ENCODE measurements at regions not wholly inside any gene's neighbourhood (a gene's known extent, or its start where the extent isn't known, plus 50 kb on each side); places are given as distances from the start of the nearest gene placed in this dataset.

DNA sequence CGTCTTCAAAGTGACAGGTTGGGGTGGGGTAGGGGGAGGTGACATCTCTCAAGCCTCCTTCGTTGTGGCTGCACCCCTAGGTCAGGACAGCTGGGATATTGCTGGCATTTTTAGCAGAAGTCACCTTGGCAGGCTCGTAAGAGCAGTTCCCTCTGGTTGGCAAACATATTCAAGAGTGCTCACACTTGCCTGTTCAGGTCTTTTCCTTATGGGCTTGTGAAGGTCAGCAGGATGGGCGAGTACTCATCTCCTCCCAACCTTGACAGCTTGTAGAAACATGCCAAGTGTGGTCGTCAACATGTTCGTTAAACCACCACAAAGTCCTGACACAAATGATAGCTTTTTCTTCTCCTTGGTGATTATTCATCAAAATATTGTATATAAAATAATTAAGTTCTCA lies 113.6 kb downstream of the HDGFL1 start:
- Histone ChIP-seq H3K27ac (ENCODE audit: low read length) (no peak overlapping the region), H4K20me1 (ENCODE audit: insufficient read depth) (no peaks in the 10 kb centered on the region), H3K4me2 (ENCODE audit: low read length) (no peak overlapping the region), H3K4me3 (ENCODE audit: low read length) (no peak overlapping the region), H2AFZ (ENCODE audit: low read depth, low read length) (no peak overlapping the region), H3K27me3 (ENCODE audit: insufficient read depth, low read depth, low read length) (no peaks in the 10 kb centered on the region), H3K79me2 (replicated peaks; ENCODE audit: insufficient read depth, low read length) (no peaks in the 10 kb centered on the region), H3K9me3 (ENCODE audit: low read length) (no peaks in the 10 kb centered on the region), H3K36me3 (ENCODE audit: insufficient read depth, low read length) (no peaks in the 10 kb centered on the region), H3F3A (ENCODE audit: insufficient read depth, low read length, poor library complexity, severe bottlenecking) (no peaks in the 10 kb centered on the region), H3K9me2 (ENCODE audit: insufficient read depth, low read length) (no peaks in the 10 kb centered on the region), H3K9ac (ENCODE audit: low read length) (no peak overlapping the region)
- TF ChIP-seq, protein P1, sequence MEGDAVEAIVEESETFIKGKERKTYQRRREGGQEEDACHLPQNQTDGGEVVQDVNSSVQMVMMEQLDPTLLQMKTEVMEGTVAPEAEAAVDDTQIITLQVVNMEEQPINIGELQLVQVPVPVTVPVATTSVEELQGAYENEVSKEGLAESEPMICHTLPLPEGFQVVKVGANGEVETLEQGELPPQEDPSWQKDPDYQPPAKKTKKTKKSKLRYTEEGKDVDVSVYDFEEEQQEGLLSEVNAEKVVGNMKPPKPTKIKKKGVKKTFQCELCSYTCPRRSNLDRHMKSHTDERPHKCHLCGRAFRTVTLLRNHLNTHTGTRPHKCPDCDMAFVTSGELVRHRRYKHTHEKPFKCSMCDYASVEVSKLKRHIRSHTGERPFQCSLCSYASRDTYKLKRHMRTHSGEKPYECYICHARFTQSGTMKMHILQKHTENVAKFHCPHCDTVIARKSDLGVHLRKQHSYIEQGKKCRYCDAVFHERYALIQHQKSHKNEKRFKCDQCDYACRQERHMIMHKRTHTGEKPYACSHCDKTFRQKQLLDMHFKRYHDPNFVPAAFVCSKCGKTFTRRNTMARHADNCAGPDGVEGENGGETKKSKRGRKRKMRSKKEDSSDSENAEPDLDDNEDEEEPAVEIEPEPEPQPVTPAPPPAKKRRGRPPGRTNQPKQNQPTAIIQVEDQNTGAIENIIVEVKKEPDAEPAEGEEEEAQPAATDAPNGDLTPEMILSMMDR (IDR thresholded peaks at IDR 0.05; ENCODE audit: poor library complexity, severe bottlenecking) = no peak
- TF ChIP-seq MXI1 (conservative IDR thresholded peaks at IDR 0.05; ENCODE audit: poor library complexity, severe bottlenecking) (no peak), EP300 (conservative IDR thresholded peaks at IDR 0.05; ENCODE audit: poor library complexity, severe bottlenecking) (no peak), TAF1 (IDR thresholded peaks at IDR 0.05; ENCODE audit: low read depth) (no peak), POLR2AphosphoS5 (IDR thresholded peaks at IDR 0.05) (no peak), EZH2 (IDR thresholded peaks at IDR 0.05; ENCODE audit: borderline replicate concordance, insufficient read depth, low read length, poor library complexity, severe bottlenecking) (no peak), RAD21 (conservative IDR thresholded peaks at IDR 0.05) (no peak), SMC3 (conservative IDR thresholded peaks at IDR 0.05; ENCODE audit: poor library complexity) (no peak)
- TF ChIP-seq, protein P2, sequence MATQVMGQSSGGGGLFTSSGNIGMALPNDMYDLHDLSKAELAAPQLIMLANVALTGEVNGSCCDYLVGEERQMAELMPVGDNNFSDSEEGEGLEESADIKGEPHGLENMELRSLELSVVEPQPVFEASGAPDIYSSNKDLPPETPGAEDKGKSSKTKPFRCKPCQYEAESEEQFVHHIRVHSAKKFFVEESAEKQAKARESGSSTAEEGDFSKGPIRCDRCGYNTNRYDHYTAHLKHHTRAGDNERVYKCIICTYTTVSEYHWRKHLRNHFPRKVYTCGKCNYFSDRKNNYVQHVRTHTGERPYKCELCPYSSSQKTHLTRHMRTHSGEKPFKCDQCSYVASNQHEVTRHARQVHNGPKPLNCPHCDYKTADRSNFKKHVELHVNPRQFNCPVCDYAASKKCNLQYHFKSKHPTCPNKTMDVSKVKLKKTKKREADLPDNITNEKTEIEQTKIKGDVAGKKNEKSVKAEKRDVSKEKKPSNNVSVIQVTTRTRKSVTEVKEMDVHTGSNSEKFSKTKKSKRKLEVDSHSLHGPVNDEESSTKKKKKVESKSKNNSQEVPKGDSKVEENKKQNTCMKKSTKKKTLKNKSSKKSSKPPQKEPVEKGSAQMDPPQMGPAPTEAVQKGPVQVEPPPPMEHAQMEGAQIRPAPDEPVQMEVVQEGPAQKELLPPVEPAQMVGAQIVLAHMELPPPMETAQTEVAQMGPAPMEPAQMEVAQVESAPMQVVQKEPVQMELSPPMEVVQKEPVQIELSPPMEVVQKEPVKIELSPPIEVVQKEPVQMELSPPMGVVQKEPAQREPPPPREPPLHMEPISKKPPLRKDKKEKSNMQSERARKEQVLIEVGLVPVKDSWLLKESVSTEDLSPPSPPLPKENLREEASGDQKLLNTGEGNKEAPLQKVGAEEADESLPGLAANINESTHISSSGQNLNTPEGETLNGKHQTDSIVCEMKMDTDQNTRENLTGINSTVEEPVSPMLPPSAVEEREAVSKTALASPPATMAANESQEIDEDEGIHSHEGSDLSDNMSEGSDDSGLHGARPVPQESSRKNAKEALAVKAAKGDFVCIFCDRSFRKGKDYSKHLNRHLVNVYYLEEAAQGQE (IDR thresholded peaks at IDR 0.05; ENCODE audit: borderline replicate concordance) = no peak

DNA sequence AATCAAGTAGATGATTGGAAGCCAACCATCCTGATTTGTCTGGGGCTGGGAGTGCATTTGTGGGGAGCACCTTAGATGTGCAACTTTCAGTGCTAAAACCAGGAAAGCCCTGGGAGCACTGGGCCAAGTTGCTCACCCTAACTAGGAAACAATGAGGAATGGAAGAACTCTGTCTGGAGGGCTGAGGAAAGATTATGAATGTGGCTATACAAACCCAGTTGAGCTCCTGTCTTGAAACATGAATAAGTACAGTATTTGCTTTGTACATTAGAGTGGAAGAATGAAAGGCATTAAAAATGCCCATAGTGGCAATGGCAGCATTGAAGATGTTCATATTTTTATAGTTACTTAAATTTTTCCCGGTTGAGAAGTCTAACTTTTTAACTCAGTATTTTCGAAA lies 121.1 kb downstream of the HDGFL1 start:
- Histone ChIP-seq H3K27ac (ENCODE audit: low read length) (no peak overlapping the region), H3K9ac (ENCODE audit: low read length) (no peak overlapping the region), H3F3A (ENCODE audit: insufficient read depth, low read length, poor library complexity, severe bottlenecking) (no peaks in the 10 kb centered on the region), H3K9me3 (ENCODE audit: low read length) (no peaks in the 10 kb centered on the region), H3K9me2 (ENCODE audit: insufficient read depth, low read length) (no peaks in the 10 kb centered on the region), H3K79me2 (replicated peaks; ENCODE audit: insufficient read depth, low read length) (no peaks in the 10 kb centered on the region), H3K4me3 (ENCODE audit: low read length) (no peak overlapping the region), H3K27me3 (ENCODE audit: insufficient read depth, low read depth, low read length) (no peaks in the 10 kb centered on the region), H2AFZ (ENCODE audit: low read depth, low read length) (no peak overlapping the region), H4K20me1 (ENCODE audit: insufficient read depth) (no peaks in the 10 kb centered on the region), H3K36me3 (ENCODE audit: insufficient read depth, low read length) (no peaks in the 10 kb centered on the region), H3K4me2 (ENCODE audit: low read length) (no peak overlapping the region)
- TF ChIP-seq POLR2AphosphoS5 (IDR thresholded peaks at IDR 0.05) (no peak), EZH2 (IDR thresholded peaks at IDR 0.05; ENCODE audit: borderline replicate concordance, insufficient read depth, low read length, poor library complexity, severe bottlenecking) (no peak), SMC3 (conservative IDR thresholded peaks at IDR 0.05; ENCODE audit: poor library complexity) (no peak), RAD21 (conservative IDR thresholded peaks at IDR 0.05) (no peak), EP300 (conservative IDR thresholded peaks at IDR 0.05; ENCODE audit: poor library complexity, severe bottlenecking) (no peak), TAF1 (IDR thresholded peaks at IDR 0.05; ENCODE audit: low read depth) (no peak)
- TF ChIP-seq, protein P1 (IDR thresholded peaks at IDR 0.05; ENCODE audit: poor library complexity, severe bottlenecking) = no peak
- TF ChIP-seq, protein P2 (IDR thresholded peaks at IDR 0.05; ENCODE audit: borderline replicate concordance) = no peak

Measured in neural cell (in vitro differentiated cells).